HG02884 (cell line): ENCODE measurements at regions not wholly inside any gene's neighbourhood (a gene's known extent, or its start where the extent isn't known, plus 50 kb on each side); places are given as distances from the start of the nearest gene placed in this dataset.

Experiments used
- ATAC-seq: cut with Tn5 transposase; IDR thresholded peaks from one replicate; pipeline ENCODE4 v1.9.1; 2021; ENCODE audit warnings: mild to moderate bottlenecking, moderate library complexity; ENCODE audit not compliant: unreplicated experiment

GRCh38 chr10:29962166-29962850 is 97.1 kb downstream of the JCAD start:
- ATAC-seq, result no peak

GRCh38 chr10:29961351-29961750 is 98.0 kb downstream of the JCAD start:
- ATAC-seq, result no peak

GRCh38 chr10:29960261-29960660 is 99.1 kb downstream of the JCAD start:
- no peak for ATAC-seq

GRCh38 chr10:29959586-29959985 is 99.8 kb downstream of the JCAD start:
- no peak for ATAC-seq

GRCh38 chr10:29958440-29958839 is 100.9 kb downstream of the JCAD start:
- ATAC-seq, result no peak

- ATAC-seq, result no peak
These were observed 101.5 kb downstream of the JCAD start for GRCh38 chr10:29957907-29958331.

GRCh38 chr10:29957236-29957635 is 102.2 kb downstream of the JCAD start:
- no peak for ATAC-seq

GRCh38 chr10:29956335-29956924 is 103.0 kb downstream of the JCAD start:
- ATAC-seq, result no peak

GRCh38 chr10:29955329-29955935 is 104.0 kb downstream of the JCAD start:
- no peak for ATAC-seq

- no peak for ATAC-seq
These were observed 107.9 kb downstream of the JCAD start for GRCh38 chr10:29951441-29951931.

- no peak for ATAC-seq
These were observed 109.0 kb downstream of the JCAD start for GRCh38 chr10:29950391-29950790.

- ATAC-seq, result no peak
These were observed 109.9 kb downstream of the JCAD start for GRCh38 chr10:29949411-29950011.

- ATAC-seq, result no peak
These were observed 110.5 kb downstream of the JCAD start for GRCh38 chr10:29948881-29949355.

GRCh38 chr10:29947701-29948060 is 111.7 kb downstream of the JCAD start:
- no peak for ATAC-seq

GRCh38 chr10:29946953-29947700 is 112.3 kb downstream of the JCAD start:
- ATAC-seq, result no peak

GRCh38 chr10:29946614-29946952 is 112.8 kb downstream of the JCAD start:
- no peak for ATAC-seq

GRCh38 chr10:29941476-29941875 is 117.9 kb downstream of the JCAD start:
- ATAC-seq, result no peak

- no peak for ATAC-seq
These were observed 126.4 kb downstream of the JCAD start for GRCh38 chr10:29932991-29933390.

- ATAC-seq, result no peak
These were observed 127.6 kb downstream of the JCAD start for GRCh38 chr10:29931833-29932232.

- ATAC-seq, result no peak
These were observed 130.4 kb downstream of the JCAD start for GRCh38 chr10:29929006-29929405.

- no peak for ATAC-seq
These were observed 132.7 kb downstream of the JCAD start for GRCh38 chr10:29926693-29927048.
